ENCODE measurements at regions not wholly inside any gene's neighbourhood (a gene's known extent, or its start where the extent isn't known, plus 50 kb on each side); places are given as distances from the start of the nearest gene placed in this dataset.

DNA sequence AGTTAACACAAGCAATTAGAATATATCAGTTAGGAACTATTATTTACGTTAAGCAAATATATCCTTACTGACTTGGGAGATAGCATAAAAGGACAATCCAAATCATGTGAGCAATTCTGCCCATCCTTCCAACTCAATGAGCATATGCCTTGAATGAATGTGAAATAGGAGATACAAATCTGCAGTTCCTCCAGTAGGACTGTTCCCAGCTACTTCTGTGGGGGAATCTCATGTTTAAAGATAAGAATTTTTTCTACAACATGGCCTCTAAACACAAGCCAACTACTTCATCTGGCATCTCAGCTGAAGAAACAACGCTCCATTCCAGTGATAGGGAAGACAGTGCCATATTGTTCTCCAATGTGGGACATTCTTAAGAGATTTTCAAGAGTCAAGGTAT lies 110.7 kb upstream of the NIPBL start:
- Histone ChIP-seq H3K18ac (ENCODE audit: low read depth in 1 of 2, low read length in 2 of 2) (no peak overlapping the region), H3K27ac (ENCODE audit: low read length, poor library complexity, severe bottlenecking) (no peak overlapping the region), H2BK15ac (ENCODE audit: low read depth, poor library complexity, severe bottlenecking) (no peak overlapping the region), H2BK5ac (ENCODE audit: low read depth, low read length, poor library complexity, severe bottlenecking) (no peak overlapping the region), H3K27me3 (ENCODE audit: control insufficient read depth in 1 of 2, insufficient read depth in 1 of 2, low read length in 2 of 2) (peaks cover 8 to 18% of the 10 kb centered on the region in 2 experiments), H3K36me3 (ENCODE audit: control insufficient read depth in 1 of 2, insufficient read depth in 2 of 2, low read depth in 1 of 2, low read length in 2 of 2) (no peaks in the 10 kb centered on the region), H3K23ac (ENCODE audit: low read length in 2 of 2) (no peak overlapping the region), H4K91ac (ENCODE audit: low read length) (no peak overlapping the region), H3K79me1 (replicated peaks; ENCODE audit: low read length, poor library complexity, severe bottlenecking) (no peaks in the 10 kb centered on the region), H2BK12ac (ENCODE audit: low read length in 2 of 2) (no peak overlapping the region), H4K8ac (ENCODE audit: low read length) (no peak overlapping the region), H3K4me2 (ENCODE audit: low read length, poor library complexity, severe bottlenecking) (no peak overlapping the region), H2AK5ac (ENCODE audit: low read length, severe bottlenecking) (no peak overlapping the region), H2BK120ac (ENCODE audit: low read depth, low read length) (no peak overlapping the region), H3K9me3 (ENCODE audit: control insufficient read depth, low read length) (peaks cover 5% of the 10 kb centered on the region), H3K9ac (ENCODE audit: low read length) (no peak overlapping the region), H2AFZ (ENCODE audit: low read depth, low read length) (no peak overlapping the region), H3K4ac (ENCODE audit: low read depth in 1 of 2, low read length in 2 of 2) (no peak overlapping the region), H3K4me3 (ENCODE audit: insufficient read depth in 1 of 2, low read depth in 1 of 2, low read length in 2 of 2) (no peak overlapping the region), H3K4me1 (ENCODE audit: control insufficient read depth, insufficient read depth, low read depth, low read length) (no peaks in the 10 kb centered on the region), H3K14ac (ENCODE audit: low read length in 2 of 2) (no peak overlapping the region)
- no peak for DNase-seq
- no CpG with 5 or more reads among the region's 2 CpGs for WGBS

GRCh38 chr5:36766981-36767380 lies 109.6 kb upstream of the NIPBL start:
- H4K8ac ChIP-seq (ENCODE audit: low read length): no peak overlapping the region
- H2BK12ac ChIP-seq (ENCODE audit: low read length in 2 of 2): no peak overlapping the region
- no peak overlapping the region for H2BK120ac ChIP-seq (ENCODE audit: low read depth, low read length)
- H3K79me1 ChIP-seq (replicated peaks; ENCODE audit: low read length, poor library complexity, severe bottlenecking): no peaks in the 10 kb centered on the region
- no peak overlapping the region for H2AK5ac ChIP-seq (ENCODE audit: low read length, severe bottlenecking)
- H3K9me3 ChIP-seq (ENCODE audit: control insufficient read depth, low read length): peaks cover 5% of the 10 kb centered on the region
- H2AFZ ChIP-seq (ENCODE audit: low read depth, low read length): no peak overlapping the region
- no peak overlapping the region for H3K9ac ChIP-seq (ENCODE audit: low read length)
- no peak overlapping the region for H3K14ac ChIP-seq (ENCODE audit: low read length in 2 of 2)
- H2BK15ac ChIP-seq (ENCODE audit: low read depth, poor library complexity, severe bottlenecking): no peak overlapping the region
- no peak overlapping the region for H3K27ac ChIP-seq (ENCODE audit: low read length, poor library complexity, severe bottlenecking)
- 20% methylated on average over 1 of the region's 1 CpG for WGBS
- H3K36me3 ChIP-seq (ENCODE audit: control insufficient read depth in 1 of 2, insufficient read depth in 2 of 2, low read depth in 1 of 2, low read length in 2 of 2): no peaks in the 10 kb centered on the region
- H3K4me2 ChIP-seq (ENCODE audit: low read length, poor library complexity, severe bottlenecking): no peak overlapping the region
- no peak overlapping the region for H3K18ac ChIP-seq (ENCODE audit: low read depth in 1 of 2, low read length in 2 of 2)
- H3K4ac ChIP-seq (ENCODE audit: low read depth in 1 of 2, low read length in 2 of 2): no peak overlapping the region
- H3K4me3 ChIP-seq (ENCODE audit: insufficient read depth in 1 of 2, low read depth in 1 of 2, low read length in 2 of 2): no peak overlapping the region
- no peak overlapping the region for H2BK5ac ChIP-seq (ENCODE audit: low read depth, low read length, poor library complexity, severe bottlenecking)
- no peaks in the 10 kb centered on the region for H3K4me1 ChIP-seq (ENCODE audit: control insufficient read depth, insufficient read depth, low read depth, low read length)
- no peak for DNase-seq
- H4K91ac ChIP-seq (ENCODE audit: low read length): no peak overlapping the region
- H3K23ac ChIP-seq (ENCODE audit: low read length in 2 of 2): no peak overlapping the region
- peaks cover 9 to 14% of the 10 kb centered on the region in 2 experiments for H3K27me3 ChIP-seq (ENCODE audit: control insufficient read depth in 1 of 2, insufficient read depth in 1 of 2, low read length in 2 of 2)

DNA sequence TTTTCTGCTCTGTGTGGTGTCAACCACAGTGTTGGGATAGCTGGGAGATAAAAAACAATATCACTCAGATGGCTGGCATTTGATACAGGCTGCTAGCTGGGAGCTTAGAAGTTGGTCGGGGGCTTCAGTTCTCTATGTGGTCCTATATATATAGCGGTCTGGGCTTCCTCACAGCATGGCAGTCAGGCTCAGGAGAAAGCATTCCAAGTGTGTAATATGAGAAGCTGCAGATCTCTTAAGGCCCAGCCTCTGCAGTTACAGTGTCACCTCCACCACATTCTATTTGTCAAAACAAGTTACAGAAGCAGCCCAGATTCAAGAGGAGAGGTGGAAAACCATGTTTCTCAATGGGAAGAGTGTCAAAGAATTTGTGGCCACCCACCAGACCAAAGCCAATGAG lies 108.1 kb upstream of the NIPBL start:
- no peak overlapping the region for H2BK12ac ChIP-seq (ENCODE audit: low read length in 2 of 2)
- H4K91ac ChIP-seq (ENCODE audit: low read length): no peak overlapping the region
- H2AFZ ChIP-seq (ENCODE audit: low read depth, low read length): no peak overlapping the region
- no peak overlapping the region for H3K4me2 ChIP-seq (ENCODE audit: low read length, poor library complexity, severe bottlenecking)
- no peak overlapping the region for H3K4me3 ChIP-seq (ENCODE audit: insufficient read depth in 1 of 2, low read depth in 1 of 2, low read length in 2 of 2)
- no peak overlapping the region for H2BK5ac ChIP-seq (ENCODE audit: low read depth, low read length, poor library complexity, severe bottlenecking)
- no peak overlapping the region for H3K14ac ChIP-seq (ENCODE audit: low read length in 2 of 2)
- no peak overlapping the region for H3K23ac ChIP-seq (ENCODE audit: low read length in 2 of 2)
- no peaks in the 10 kb centered on the region for H3K79me1 ChIP-seq (replicated peaks; ENCODE audit: low read length, poor library complexity, severe bottlenecking)
- H3K36me3 ChIP-seq (ENCODE audit: control insufficient read depth in 1 of 2, insufficient read depth in 2 of 2, low read depth in 1 of 2, low read length in 2 of 2): no peaks in the 10 kb centered on the region
- H3K27ac ChIP-seq (ENCODE audit: low read length, poor library complexity, severe bottlenecking): no peak overlapping the region
- no peak overlapping the region for H2AK5ac ChIP-seq (ENCODE audit: low read length, severe bottlenecking)
- DNase-seq: no peak
- no peak overlapping the region for H3K9ac ChIP-seq (ENCODE audit: low read length)
- peaks cover 5 to 12% of the 10 kb centered on the region in 2 experiments for H3K27me3 ChIP-seq (ENCODE audit: control insufficient read depth in 1 of 2, insufficient read depth in 1 of 2, low read length in 2 of 2)
- H2BK120ac ChIP-seq (ENCODE audit: low read depth, low read length): no peak overlapping the region
- H4K8ac ChIP-seq (ENCODE audit: low read length): no peak overlapping the region
- H2BK15ac ChIP-seq (ENCODE audit: low read depth, poor library complexity, severe bottlenecking): no peak overlapping the region
- H3K9me3 ChIP-seq (ENCODE audit: control insufficient read depth, low read length): peaks cover 5% of the 10 kb centered on the region
- H3K18ac ChIP-seq (ENCODE audit: low read depth in 1 of 2, low read length in 2 of 2): no peak overlapping the region
- 70% methylated on average over 2 of the region's 2 CpGs for WGBS
- no peak overlapping the region for H3K4ac ChIP-seq (ENCODE audit: low read depth in 1 of 2, low read length in 2 of 2)
- H3K4me1 ChIP-seq (ENCODE audit: control insufficient read depth, insufficient read depth, low read depth, low read length): no peaks in the 10 kb centered on the region

GRCh38 chr5:36769129-36769770 lies 107.3 kb upstream of the NIPBL start:
- no peak overlapping the region for H3K18ac ChIP-seq (ENCODE audit: low read depth in 1 of 2, low read length in 2 of 2)
- no peak overlapping the region for H3K14ac ChIP-seq (ENCODE audit: low read length in 2 of 2)
- no peaks in the 10 kb centered on the region for H3K79me1 ChIP-seq (replicated peaks; ENCODE audit: low read length, poor library complexity, severe bottlenecking)
- H3K4me1 ChIP-seq (ENCODE audit: control insufficient read depth, insufficient read depth, low read depth, low read length): no peaks in the 10 kb centered on the region
- H4K91ac ChIP-seq (ENCODE audit: low read length): no peak overlapping the region
- 79% methylated on average over 2 of the region's 2 CpGs for WGBS
- H3K4me2 ChIP-seq (ENCODE audit: low read length, poor library complexity, severe bottlenecking): no peak overlapping the region
- H2BK5ac ChIP-seq (ENCODE audit: low read depth, low read length, poor library complexity, severe bottlenecking): no peak overlapping the region
- H3K36me3 ChIP-seq (ENCODE audit: control insufficient read depth in 1 of 2, insufficient read depth in 2 of 2, low read depth in 1 of 2, low read length in 2 of 2): no peaks in the 10 kb centered on the region
- H3K9ac ChIP-seq (ENCODE audit: low read length): no peak overlapping the region
- H3K9me3 ChIP-seq (ENCODE audit: control insufficient read depth, low read length): peaks cover 5% of the 10 kb centered on the region
- DNase-seq: no peak
- no peak overlapping the region for H2BK12ac ChIP-seq (ENCODE audit: low read length in 2 of 2)
- no peak overlapping the region for H2AK5ac ChIP-seq (ENCODE audit: low read length, severe bottlenecking)
- H3K23ac ChIP-seq (ENCODE audit: low read length in 2 of 2): no peak overlapping the region
- H2AFZ ChIP-seq (ENCODE audit: low read depth, low read length): no peak overlapping the region
- H2BK120ac ChIP-seq (ENCODE audit: low read depth, low read length): no peak overlapping the region
- H3K27me3 ChIP-seq (ENCODE audit: control insufficient read depth in 1 of 2, insufficient read depth in 1 of 2, low read length in 2 of 2): peaks cover 8 to 15% of the 10 kb centered on the region in 2 experiments
- H3K27ac ChIP-seq (ENCODE audit: low read length, poor library complexity, severe bottlenecking): no peak overlapping the region
- H4K8ac ChIP-seq (ENCODE audit: low read length): no peak overlapping the region
- H2BK15ac ChIP-seq (ENCODE audit: low read depth, poor library complexity, severe bottlenecking): no peak overlapping the region
- H3K4ac ChIP-seq (ENCODE audit: low read depth in 1 of 2, low read length in 2 of 2): no peak overlapping the region
- H3K4me3 ChIP-seq (ENCODE audit: insufficient read depth in 1 of 2, low read depth in 1 of 2, low read length in 2 of 2): no peak overlapping the region
